Osteocyte (in vitro differentiated cells): ENCODE measurements at regions not wholly inside any gene's neighbourhood (a gene's known extent, or its start where the extent isn't known, plus 50 kb on each side); places are given as distances from the start of the nearest gene placed in this dataset.

Source experiments
- DNase-seq: peaks from one replicate; pipeline ENCODE4 v3.0.0; 2021; ENCODE audit warnings: mixed read lengths; ENCODE audit not compliant: unreplicated experiment; ENCODE audit errors: extremely low spot score
- H3K27ac Mint-ChIP-seq: one replicate; pipeline ENCODE4 v1.8.0; 2021; ENCODE audit warnings: mild to moderate bottlenecking, mixed read lengths; ENCODE audit not compliant: unreplicated experiment
- H3K27me3 Mint-ChIP-seq: one replicate; pipeline ENCODE4 v1.8.0; 2021; ENCODE audit warnings: mixed read lengths; ENCODE audit not compliant: unreplicated experiment
- H3K36me3 Mint-ChIP-seq: one replicate; pipeline ENCODE4 v1.8.0; 2021; ENCODE audit warnings: mixed read lengths; ENCODE audit not compliant: unreplicated experiment
- H3K4me1 Mint-ChIP-seq: one replicate; pipeline ENCODE4 v1.8.0; 2021; ENCODE audit warnings: mixed read lengths; ENCODE audit not compliant: unreplicated experiment
- H3K4me3 Mint-ChIP-seq: one replicate; pipeline ENCODE4 v1.8.0; 2021; ENCODE audit warnings: mild to moderate bottlenecking, moderate library complexity, mixed read lengths; ENCODE audit not compliant: unreplicated experiment
- H3K9me3 Mint-ChIP-seq: one replicate; pipeline ENCODE4 v1.8.0; 2021; ENCODE audit warnings: mixed read lengths; ENCODE audit not compliant: unreplicated experiment
- TF ChIP-seq, protein P1 (sequence below): fragments of 200-600 bp; sonication (generic); IDR thresholded peaks from 2 replicates; pipeline ENCODE4 v1.5.0; 2021; ENCODE audit warnings: antibody characterized with exemption, mild to moderate bottlenecking, moderate library complexity

DNA sequence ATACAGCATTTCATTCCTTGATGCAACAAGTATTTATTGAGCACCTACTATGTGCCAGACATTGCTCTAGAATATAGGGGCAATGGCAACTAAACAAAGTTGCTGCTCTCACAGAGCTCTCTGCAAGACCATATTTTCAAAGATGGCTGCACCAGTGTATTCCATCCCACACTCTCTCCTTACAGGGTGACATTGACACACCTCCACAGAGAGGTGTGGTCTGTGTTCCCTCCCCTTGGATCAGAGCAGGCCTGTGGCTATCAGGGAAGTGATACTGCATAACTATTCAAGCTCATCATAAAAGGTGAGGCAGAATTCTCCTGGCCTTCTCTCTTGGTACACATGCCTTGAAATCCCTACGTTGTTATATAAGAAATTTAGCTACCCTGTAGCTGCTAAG is 95.3 kb upstream of the SOD3 start:
- no peak overlapping the region for H3K4me3 Mint-ChIP-seq
- no peaks in the 10 kb centered on the region for H3K4me1 Mint-ChIP-seq
- no peak overlapping the region for H3K27ac Mint-ChIP-seq
- no peak for DNase-seq
- no peaks in the 10 kb centered on the region for H3K9me3 Mint-ChIP-seq
- TF ChIP-seq, protein P1, sequence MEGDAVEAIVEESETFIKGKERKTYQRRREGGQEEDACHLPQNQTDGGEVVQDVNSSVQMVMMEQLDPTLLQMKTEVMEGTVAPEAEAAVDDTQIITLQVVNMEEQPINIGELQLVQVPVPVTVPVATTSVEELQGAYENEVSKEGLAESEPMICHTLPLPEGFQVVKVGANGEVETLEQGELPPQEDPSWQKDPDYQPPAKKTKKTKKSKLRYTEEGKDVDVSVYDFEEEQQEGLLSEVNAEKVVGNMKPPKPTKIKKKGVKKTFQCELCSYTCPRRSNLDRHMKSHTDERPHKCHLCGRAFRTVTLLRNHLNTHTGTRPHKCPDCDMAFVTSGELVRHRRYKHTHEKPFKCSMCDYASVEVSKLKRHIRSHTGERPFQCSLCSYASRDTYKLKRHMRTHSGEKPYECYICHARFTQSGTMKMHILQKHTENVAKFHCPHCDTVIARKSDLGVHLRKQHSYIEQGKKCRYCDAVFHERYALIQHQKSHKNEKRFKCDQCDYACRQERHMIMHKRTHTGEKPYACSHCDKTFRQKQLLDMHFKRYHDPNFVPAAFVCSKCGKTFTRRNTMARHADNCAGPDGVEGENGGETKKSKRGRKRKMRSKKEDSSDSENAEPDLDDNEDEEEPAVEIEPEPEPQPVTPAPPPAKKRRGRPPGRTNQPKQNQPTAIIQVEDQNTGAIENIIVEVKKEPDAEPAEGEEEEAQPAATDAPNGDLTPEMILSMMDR = no peak
- H3K36me3 Mint-ChIP-seq = no peaks in the 10 kb centered on the region
- H3K27me3 Mint-ChIP-seq = peaks cover 28% of the 10 kb centered on the region

DNA sequence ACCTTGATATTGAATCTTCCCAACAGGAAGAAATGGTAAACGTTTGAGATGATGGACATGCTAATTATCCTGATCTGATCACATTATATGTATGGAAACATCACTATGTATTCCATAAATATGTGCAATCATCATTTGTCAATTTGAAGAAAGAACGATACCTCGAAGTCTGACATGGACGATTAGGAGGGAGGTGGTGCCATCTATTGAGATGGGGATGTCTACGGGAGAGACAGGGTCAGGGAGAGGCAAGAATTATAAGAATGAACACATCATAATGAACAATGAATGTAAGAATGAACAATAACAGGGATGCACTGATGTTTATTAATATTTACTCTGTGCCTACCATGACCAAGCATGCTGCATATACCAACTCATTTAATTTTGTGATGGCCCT is 93.7 kb upstream of the SOD3 start:
- H3K4me1 Mint-ChIP-seq = no peaks in the 10 kb centered on the region
- H3K36me3 Mint-ChIP-seq = no peaks in the 10 kb centered on the region
- peaks cover 30% of the 10 kb centered on the region for H3K27me3 Mint-ChIP-seq
- H3K27ac Mint-ChIP-seq = no peak overlapping the region
- DNase-seq = no peak
- no peaks in the 10 kb centered on the region for H3K9me3 Mint-ChIP-seq
- TF ChIP-seq, protein P1 = no peak
- H3K4me3 Mint-ChIP-seq = no peak overlapping the region

DNA sequence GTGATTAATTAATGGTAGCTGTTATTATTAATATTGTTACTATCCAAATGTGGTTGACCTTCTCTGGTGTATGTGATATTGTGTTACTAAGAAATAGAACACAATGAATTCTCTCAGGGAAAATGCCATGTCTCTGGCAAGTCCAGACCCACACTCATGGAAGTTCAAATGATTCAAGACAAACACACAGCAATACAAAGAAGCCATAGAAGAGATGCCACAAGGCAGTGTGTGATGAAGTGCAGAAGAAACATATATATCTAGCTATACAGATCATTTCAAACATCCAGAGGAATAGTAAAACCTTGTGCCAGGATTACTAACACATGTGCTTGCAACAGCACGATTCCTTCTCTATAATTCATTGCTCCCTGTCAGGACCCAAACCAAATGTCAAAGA is 93.1 kb upstream of the SOD3 start:
- H3K4me1 Mint-ChIP-seq = no peaks in the 10 kb centered on the region
- no peak overlapping the region for H3K27ac Mint-ChIP-seq
- no peak for DNase-seq
- H3K4me3 Mint-ChIP-seq = no peak overlapping the region
- TF ChIP-seq, protein P1 = no peak
- peaks cover 4% of the 10 kb centered on the region for H3K9me3 Mint-ChIP-seq
- H3K27me3 Mint-ChIP-seq = peaks cover 31% of the 10 kb centered on the region
- H3K36me3 Mint-ChIP-seq = no peaks in the 10 kb centered on the region

DNA sequence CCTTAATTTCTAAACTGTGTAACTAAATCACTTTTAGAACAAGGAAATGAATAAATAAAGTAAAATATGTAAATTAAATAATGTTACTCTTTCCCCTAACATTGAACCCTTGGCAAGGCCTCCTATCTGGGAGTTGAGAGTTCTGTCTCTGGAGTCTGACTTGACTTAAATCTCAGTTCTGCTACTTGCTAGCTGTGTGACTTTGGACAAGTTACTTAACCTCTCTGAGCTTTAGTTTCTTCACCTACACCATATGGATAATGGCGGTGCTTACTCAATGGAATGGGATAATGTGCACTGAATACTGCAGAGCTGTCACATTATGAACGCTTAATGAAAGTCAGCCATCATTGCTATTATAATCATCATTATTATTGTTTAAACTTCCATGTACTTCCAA is 92.1 kb upstream of the SOD3 start:
- no peak for DNase-seq
- no peak overlapping the region for H3K27ac Mint-ChIP-seq
- TF ChIP-seq, protein P1 = no peak
- peaks cover 4% of the 10 kb centered on the region for H3K9me3 Mint-ChIP-seq
- no peaks in the 10 kb centered on the region for H3K4me1 Mint-ChIP-seq
- H3K36me3 Mint-ChIP-seq = no peaks in the 10 kb centered on the region
- H3K4me3 Mint-ChIP-seq = no peak overlapping the region
- peaks cover 24% of the 10 kb centered on the region for H3K27me3 Mint-ChIP-seq

DNA sequence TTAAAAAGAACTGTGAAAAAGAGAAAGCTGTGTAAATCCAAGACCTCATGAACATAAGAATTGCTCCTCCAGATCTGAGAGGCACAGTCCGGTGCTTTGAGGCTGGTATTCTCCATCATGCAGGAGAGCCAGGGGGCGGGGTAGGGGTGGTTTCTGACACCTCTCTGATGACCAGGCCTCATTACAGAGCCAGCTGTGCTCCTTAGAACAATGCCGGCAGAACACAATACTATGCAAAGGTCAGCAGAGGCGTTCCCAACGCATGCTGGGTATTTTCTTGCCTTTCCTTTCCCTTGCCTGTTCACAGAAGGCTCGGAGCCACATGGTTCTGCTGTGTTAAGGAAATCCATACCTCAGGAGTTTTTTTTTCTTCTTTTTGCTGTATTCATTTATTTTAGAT is 91.2 kb upstream of the SOD3 start:
- H3K9me3 Mint-ChIP-seq = peaks cover 11% of the 10 kb centered on the region
- H3K27ac Mint-ChIP-seq = no peak overlapping the region
- H3K4me3 Mint-ChIP-seq = no peak overlapping the region
- TF ChIP-seq, protein P1 = no peak
- no peak for DNase-seq
- H3K36me3 Mint-ChIP-seq = no peaks in the 10 kb centered on the region
- H3K4me1 Mint-ChIP-seq = no peaks in the 10 kb centered on the region
- peaks cover 22% of the 10 kb centered on the region for H3K27me3 Mint-ChIP-seq
